Activated naive CD4-positive, alpha-beta T cell treated with anti-CD3 and anti-CD28 coated beads for 36 hours (primary cell): ENCODE measurements at regions not wholly inside any gene's neighbourhood (a gene's known extent, or its start where the extent isn't known, plus 50 kb on each side); places are given as distances from the start of the nearest gene placed in this dataset.

Experiments used
- CTCF ChIA-PET: fragments of 350-600 bp; sonication (Branson Sonifier 250); formaldehyde crosslinking; loops from one replicate; lab custom pipeline; 2021; ENCODE audit warnings: antibody characterized with exemption; lab: Charles Lee
- DNase-seq: peaks from one replicate; pipeline ENCODE4 v3.0.0-alpha.2; 2020
- H3K27ac Mint-ChIP-seq: one replicate; pipeline ENCODE4 v1.8.0; 2021; ENCODE audit warnings: mild to moderate bottlenecking, mixed read lengths
- H3K27me3 Mint-ChIP-seq: one replicate; pipeline ENCODE4 v1.8.0; 2021; ENCODE audit warnings: low read depth, mixed read lengths
- H3K36me3 Mint-ChIP-seq: one replicate; pipeline ENCODE4 v1.8.0; 2021; ENCODE audit warnings: low read depth, mixed read lengths
- H3K4me1 Mint-ChIP-seq: one replicate; pipeline ENCODE4 v1.8.0; 2021; ENCODE audit warnings: low read depth, mixed read lengths
- H3K4me3 Mint-ChIP-seq: one replicate; pipeline ENCODE4 v1.8.0; 2021; ENCODE audit warnings: mild to moderate bottlenecking, moderate library complexity, mixed read lengths
- H3K9me3 Mint-ChIP-seq: one replicate; pipeline ENCODE4 v1.8.0; 2021; ENCODE audit warnings: mixed read lengths
- intact Hi-C: fragments of 100-400 bp; cut with micrococcal nuclease; formaldehyde crosslinking; loops from one replicate; pipeline ENCODE4 v1.15.1; 2023

DNA sequence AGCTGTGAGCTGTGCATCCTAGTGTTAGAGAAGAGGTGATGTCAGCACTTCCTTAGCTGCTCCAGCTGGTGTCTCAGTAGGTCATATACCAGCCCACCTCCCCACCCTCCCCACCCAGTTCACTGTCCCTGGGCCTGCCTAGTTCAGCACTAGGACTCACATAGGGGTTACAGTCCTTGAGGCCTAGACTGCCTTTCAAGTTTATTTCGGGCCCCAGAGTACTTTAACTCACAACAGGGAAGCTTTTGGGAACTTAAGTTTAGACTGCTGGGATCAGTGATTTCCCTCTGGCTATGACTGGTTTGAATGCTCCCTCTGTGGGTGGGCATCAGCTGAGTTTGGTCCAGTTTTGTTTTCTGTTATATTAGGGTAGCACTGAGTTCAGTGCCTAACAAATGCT is 139.2 kb upstream of the MMS22L start:
- H3K4me1 Mint-ChIP-seq: no peaks in the 10 kb centered on the region
- H3K9me3 Mint-ChIP-seq: no peaks in the 10 kb centered on the region
- no peaks in the 10 kb centered on the region for H3K36me3 Mint-ChIP-seq
- no peak for DNase-seq
- H3K27me3 Mint-ChIP-seq: peaks cover 3% of the 10 kb centered on the region
- CTCF ChIA-PET: no interaction called here
- no peak overlapping the region for H3K27ac Mint-ChIP-seq
- no peak overlapping the region for H3K4me3 Mint-ChIP-seq
- intact Hi-C loops: no loop called here

DNA sequence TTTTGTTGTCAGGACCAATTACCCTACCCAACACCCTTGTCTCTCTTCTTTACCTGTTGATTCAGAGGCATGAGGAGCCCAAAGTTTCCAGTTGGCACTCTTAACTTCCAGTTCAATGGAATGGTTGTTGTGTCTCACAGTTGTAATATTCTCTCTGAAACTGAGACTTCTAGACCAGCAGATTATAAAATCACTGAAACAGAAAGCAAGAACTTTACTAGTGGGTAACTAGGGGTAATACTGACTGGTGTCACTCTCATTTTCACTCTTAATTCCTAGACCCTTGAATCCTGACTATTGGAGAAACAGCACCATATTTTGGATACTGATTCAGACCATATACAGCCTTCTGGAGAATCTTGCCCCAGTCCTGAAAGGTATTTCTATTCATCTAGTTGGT is 140.2 kb upstream of the MMS22L start:
- H3K9me3 Mint-ChIP-seq: no peaks in the 10 kb centered on the region
- no peak for DNase-seq
- intact Hi-C loops: no loop called here
- H3K4me1 Mint-ChIP-seq: no peaks in the 10 kb centered on the region
- CTCF ChIA-PET: no interaction called here
- H3K27ac Mint-ChIP-seq: no peak overlapping the region
- H3K4me3 Mint-ChIP-seq: no peak overlapping the region
- H3K27me3 Mint-ChIP-seq: peaks cover 1% of the 10 kb centered on the region
- H3K36me3 Mint-ChIP-seq: no peaks in the 10 kb centered on the region

DNA sequence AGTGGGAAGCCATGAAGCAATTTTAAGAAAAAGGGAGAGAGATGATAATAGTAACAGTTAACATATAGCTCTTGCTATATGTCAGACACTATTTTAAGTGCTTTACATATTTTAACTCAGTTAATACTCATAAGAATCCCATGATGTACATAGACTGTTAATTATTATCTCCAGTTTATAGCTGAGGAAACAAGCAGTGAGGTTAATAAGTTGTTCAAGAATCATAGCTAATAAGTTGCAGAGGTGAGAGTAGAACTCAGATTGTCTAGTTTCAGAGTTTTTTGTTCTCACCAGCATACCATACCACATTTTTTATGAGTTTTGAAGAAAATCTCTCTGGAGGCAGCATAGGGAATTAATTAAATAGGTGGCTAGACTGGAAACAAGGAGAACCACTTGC is 144.6 kb upstream of the MMS22L start:
- intact Hi-C loops: no loop called here
- H3K36me3 Mint-ChIP-seq: no peaks in the 10 kb centered on the region
- no peak overlapping the region for H3K4me3 Mint-ChIP-seq
- no peak for DNase-seq
- no peaks in the 10 kb centered on the region for H3K27me3 Mint-ChIP-seq
- CTCF ChIA-PET: no interaction called here
- H3K4me1 Mint-ChIP-seq: no peaks in the 10 kb centered on the region
- no peak overlapping the region for H3K27ac Mint-ChIP-seq
- H3K9me3 Mint-ChIP-seq: no peaks in the 10 kb centered on the region

DNA sequence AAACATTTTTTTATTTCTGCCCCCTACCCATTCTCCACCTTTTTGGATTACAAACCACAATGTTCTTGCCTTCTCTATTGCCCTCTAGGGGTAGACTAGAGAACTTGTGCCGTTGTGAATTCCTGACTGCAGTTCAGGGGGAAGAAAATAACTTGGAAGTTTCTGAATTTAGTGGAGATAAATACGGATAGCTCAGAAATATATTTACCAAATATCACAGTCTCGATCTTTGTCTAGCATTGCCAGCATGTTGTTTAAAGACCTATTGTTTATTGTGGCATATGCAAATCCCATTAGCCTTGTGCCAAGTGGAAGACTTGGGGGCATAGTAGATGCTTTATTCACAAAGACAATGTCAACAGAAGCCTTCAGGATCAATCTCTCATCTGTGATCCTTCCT is 154.1 kb upstream of the MMS22L start:
- peaks cover 10% of the 10 kb centered on the region for H3K27me3 Mint-ChIP-seq
- H3K4me3 Mint-ChIP-seq: no peak overlapping the region
- H3K9me3 Mint-ChIP-seq: no peaks in the 10 kb centered on the region
- no peaks in the 10 kb centered on the region for H3K36me3 Mint-ChIP-seq
- DNase-seq: no peak
- CTCF ChIA-PET: interaction anchor here (1.0 kb wide), 1 partner anchor 15 kb away, joined by 3 read pairs; no protein-coding TSS in a partner anchor
- intact Hi-C loops: loop anchor here (1.0 to 2.0 kb wide), 2 partner anchors 251 to 368 kb away; no protein-coding TSS in a partner anchor
- H3K27ac Mint-ChIP-seq: no peak overlapping the region
- no peaks in the 10 kb centered on the region for H3K4me1 Mint-ChIP-seq

DNA sequence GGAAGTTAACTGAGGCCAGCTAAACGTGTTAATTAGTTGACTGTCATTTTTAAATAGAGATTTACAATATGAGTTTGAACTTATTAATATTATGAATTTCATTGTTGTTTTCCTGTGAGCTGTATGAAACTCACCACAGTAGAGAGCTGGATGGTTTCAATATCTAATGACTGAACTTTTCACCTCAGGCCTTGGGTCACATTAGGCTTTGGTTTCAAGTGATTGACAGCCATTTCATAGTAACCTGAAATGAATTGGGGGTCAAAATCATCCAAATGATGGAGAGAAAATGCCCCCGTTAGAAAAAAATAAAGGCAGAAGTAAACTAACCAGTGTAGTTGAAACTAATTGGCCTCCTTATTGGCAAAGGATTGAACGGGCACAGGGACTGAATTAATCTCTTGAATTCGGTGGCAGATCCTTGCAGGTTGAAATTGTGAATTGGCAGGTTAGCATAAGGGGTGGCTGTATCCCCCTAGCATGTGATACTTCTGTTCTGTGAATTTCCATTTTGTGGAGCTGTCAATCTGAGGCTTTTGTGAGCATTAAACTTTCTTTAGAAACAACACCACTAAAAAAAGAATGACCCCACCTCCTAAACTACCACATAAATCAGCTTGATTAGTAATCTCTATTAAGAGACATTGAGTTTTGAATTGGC is 155.1 kb upstream of the MMS22L start:
- Mint-ChIP-seq H3K27me3 (peaks cover 10% of the 10 kb centered on the region), H3K36me3 (no peaks in the 10 kb centered on the region), H3K27ac (no peak overlapping the region), H3K9me3 (no peaks in the 10 kb centered on the region), H3K4me3 (no peak overlapping the region), H3K4me1 (no peaks in the 10 kb centered on the region)
- no peak for DNase-seq
- CTCF ChIA-PET: no interaction called here
- intact Hi-C loops: no loop called here

DNA sequence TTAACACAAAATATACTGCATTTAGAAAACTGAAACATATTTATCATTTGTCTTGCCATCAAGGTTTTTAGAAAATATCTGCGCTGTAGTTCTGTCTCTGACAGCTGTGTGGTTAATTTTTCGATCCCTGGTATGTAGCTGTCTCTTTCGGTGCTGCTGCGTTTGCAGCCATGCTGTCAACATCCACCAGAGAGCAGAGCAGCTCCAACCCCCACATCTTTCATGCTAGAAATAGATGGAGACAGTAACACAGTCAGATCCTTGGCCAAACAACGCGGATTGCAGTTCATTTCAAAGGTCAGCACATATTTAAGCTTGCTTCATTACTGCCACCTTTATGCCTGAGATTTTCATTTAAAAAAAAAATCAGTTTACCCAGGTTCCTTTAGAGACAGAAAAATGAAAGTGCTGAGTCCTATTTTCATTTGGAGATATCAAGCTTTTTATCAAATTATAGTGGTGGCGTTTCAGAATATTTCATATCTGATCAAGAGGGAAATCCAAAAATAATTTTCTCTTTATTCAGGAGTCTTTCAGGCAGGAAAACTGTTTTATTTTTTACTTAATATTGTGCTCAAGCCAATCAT is 157.7 kb upstream of the MMS22L start:
- no peak overlapping the region for H3K27ac Mint-ChIP-seq
- H3K4me3 Mint-ChIP-seq: no peak overlapping the region
- peaks cover 5% of the 10 kb centered on the region for H3K27me3 Mint-ChIP-seq
- CTCF ChIA-PET: interaction anchor here (0.6 kb wide), 1 partner anchor 9 kb away, joined by 5 read pairs; no protein-coding TSS in a partner anchor
- no peaks in the 10 kb centered on the region for H3K4me1 Mint-ChIP-seq
- H3K9me3 Mint-ChIP-seq: no peaks in the 10 kb centered on the region
- DNase-seq: no peak
- intact Hi-C loops: no loop called here
- H3K36me3 Mint-ChIP-seq: no peaks in the 10 kb centered on the region

DNA sequence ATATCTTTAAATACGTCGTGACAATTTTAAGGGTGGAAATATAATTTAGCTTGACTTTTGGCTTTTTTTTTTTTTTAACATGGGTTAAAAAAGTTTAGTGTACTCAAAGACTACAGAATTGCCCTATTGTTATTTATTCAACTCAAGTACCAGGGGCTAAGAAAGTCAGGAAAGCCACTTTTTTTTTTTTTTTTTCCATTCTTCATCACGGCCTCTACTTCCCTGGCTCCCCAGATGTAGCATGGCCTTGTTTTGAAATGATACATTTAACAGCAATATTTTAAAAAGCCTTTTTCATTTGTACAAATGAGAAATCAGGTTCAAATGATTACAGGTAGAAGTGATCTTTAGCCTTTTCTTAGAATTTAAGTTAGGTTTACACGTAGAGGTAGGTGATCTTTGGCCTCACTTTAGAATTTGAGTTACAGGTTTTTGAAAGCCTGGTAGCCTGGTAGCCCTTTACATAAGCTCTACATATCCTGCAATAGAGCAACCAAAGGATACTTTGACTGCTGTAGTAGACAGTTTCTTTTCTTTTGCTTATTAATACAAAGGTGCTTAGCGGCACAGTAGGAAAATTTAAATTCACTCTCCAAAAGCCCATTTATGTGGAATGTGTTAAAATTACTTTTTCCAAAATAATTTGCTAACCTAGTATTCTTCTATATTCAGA is 160.5 kb upstream of the MMS22L start:
- CTCF ChIA-PET: no interaction called here
- no peak for DNase-seq
- Mint-ChIP-seq H3K9me3 (no peaks in the 10 kb centered on the region), H3K36me3 (no peaks in the 10 kb centered on the region), H3K4me1 (no peaks in the 10 kb centered on the region), H3K27me3 (peaks cover 5% of the 10 kb centered on the region), H3K4me3 (no peak overlapping the region), H3K27ac (no peak overlapping the region)
- intact Hi-C loops: no loop called here

DNA sequence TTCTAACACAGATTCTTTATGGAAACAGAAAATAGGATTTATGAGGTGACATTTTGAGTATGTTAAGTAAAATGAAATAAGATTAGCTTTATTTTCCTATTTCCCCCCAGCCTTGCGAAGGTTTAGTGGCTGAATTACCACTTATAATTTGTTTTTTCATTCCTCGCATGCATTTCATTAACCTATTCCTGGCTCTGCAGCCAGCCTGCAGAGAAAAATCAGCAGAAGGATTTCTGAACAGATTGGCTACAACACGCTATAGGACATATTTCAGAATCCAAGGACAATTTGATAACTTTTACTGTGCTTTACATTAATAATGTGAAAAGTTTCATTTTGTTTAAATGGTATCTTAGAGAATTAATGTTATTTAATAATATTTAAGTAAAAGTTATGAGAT is 162.4 kb upstream of the MMS22L start:
- no peaks in the 10 kb centered on the region for H3K36me3 Mint-ChIP-seq
- H3K9me3 Mint-ChIP-seq: no peaks in the 10 kb centered on the region
- CTCF ChIA-PET: no interaction called here
- no peak for DNase-seq
- H3K4me3 Mint-ChIP-seq: no peak overlapping the region
- no peak overlapping the region for H3K27ac Mint-ChIP-seq
- H3K27me3 Mint-ChIP-seq: peaks cover 5% of the 10 kb centered on the region
- no peaks in the 10 kb centered on the region for H3K4me1 Mint-ChIP-seq
- intact Hi-C loops: no loop called here

DNA sequence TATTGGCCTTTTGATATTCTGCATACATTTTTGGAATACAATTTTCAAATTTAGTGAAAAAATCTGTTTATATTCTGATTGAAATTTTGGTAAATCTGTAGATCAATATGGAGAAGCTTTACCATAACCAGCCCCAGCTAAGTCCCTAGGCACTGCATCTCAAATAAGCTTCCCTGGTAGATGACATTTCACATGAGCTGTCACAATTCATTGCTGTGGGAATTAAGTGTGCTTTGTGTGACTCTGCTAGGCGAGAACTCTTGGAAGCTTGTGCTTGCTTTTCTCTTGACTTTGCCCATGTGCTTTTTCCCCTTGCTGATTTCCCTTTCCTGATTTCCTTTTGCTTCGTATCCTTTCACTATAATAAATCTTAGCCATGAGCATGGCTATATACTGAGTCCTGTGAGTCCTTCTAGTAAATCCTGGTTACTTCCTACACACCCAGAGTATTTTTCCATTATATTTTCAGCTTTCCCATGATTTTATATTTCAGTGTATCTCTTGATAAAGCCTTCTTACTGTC is 166.5 kb upstream of the MMS22L start:
- Mint-ChIP-seq H3K4me1 (no peaks in the 10 kb centered on the region), H3K4me3 (no peak overlapping the region), H3K27ac (no peak overlapping the region), H3K36me3 (no peaks in the 10 kb centered on the region), H3K27me3 (peaks cover 3% of the 10 kb centered on the region), H3K9me3 (no peaks in the 10 kb centered on the region)
- intact Hi-C loops: no loop called here
- DNase-seq: no peak
- CTCF ChIA-PET: no interaction called here

DNA sequence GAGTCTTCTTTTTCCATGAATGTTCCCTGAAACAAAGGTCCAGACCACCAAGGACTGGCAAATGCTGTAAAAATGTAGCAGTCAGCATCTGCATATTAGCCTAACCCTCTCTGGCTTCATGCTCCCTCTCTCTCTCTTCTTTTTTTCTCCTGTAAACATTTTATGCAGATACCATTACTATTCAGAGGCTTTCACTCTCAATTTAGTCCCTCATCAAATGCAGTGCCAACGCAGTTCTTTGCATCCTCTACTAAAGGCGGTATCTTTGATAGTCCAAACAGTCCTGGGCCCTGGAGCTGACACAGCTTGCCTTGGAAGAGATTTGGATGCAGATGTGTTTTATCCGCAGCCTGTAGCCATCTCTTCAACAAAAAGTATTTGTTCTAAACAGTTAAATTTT is 167.1 kb upstream of the MMS22L start:
- H3K9me3 Mint-ChIP-seq: no peaks in the 10 kb centered on the region
- no peak for DNase-seq
- intact Hi-C loops: no loop called here
- no peaks in the 10 kb centered on the region for H3K4me1 Mint-ChIP-seq
- CTCF ChIA-PET: no interaction called here
- H3K27ac Mint-ChIP-seq: no peak overlapping the region
- H3K27me3 Mint-ChIP-seq: peaks cover 3% of the 10 kb centered on the region
- H3K4me3 Mint-ChIP-seq: no peak overlapping the region
- no peaks in the 10 kb centered on the region for H3K36me3 Mint-ChIP-seq

DNA sequence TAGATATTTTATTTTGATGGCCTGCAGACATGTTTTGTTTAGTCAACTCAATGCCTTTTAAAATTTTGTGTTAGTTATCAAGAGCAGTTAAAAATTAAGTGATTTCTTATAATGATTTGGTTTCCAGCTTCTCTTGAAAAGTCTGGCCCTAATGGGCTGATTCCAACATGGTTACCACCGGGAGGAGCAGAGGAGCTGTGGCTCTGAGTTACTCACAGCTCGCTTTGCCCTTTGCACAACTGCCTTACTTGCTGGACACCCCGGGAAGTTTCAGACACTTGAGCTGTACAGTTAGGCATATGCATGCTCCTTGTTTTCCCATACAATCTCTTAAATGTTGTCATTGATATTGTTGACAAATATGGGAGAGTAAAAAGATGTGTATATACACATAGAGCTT is 173.1 kb upstream of the MMS22L start:
- no peak overlapping the region for H3K4me3 Mint-ChIP-seq
- H3K27me3 Mint-ChIP-seq: peaks cover 7% of the 10 kb centered on the region
- intact Hi-C loops: no loop called here
- CTCF ChIA-PET: interaction anchor here (0.6 kb wide), 1 partner anchor 10 kb away, joined by 5 read pairs; no protein-coding TSS in a partner anchor
- no peaks in the 10 kb centered on the region for H3K9me3 Mint-ChIP-seq
- H3K4me1 Mint-ChIP-seq: no peaks in the 10 kb centered on the region
- H3K36me3 Mint-ChIP-seq: no peaks in the 10 kb centered on the region
- H3K27ac Mint-ChIP-seq: no peak overlapping the region
- no peak for DNase-seq

DNA sequence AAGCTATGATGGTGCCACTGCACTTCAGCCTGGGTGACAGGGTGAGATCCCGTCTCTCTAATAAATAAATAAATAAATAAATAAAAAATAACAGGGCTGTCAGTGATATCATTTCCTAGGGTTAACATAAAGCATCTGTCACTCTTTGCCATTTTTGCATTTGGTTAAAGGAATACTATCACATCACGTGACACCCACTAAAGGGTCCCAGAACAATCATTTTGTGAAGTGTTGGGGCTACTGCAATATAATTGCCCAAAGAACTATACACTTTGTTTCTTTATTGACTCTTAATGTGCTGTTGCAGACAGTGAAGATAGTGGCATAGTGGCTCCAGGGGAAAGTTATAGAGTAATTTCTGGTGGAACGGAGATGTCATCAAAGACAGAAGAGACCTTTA is 176.5 kb upstream of the MMS22L start:
- intact Hi-C loops: no loop called here
- Mint-ChIP-seq H3K4me1 (no peaks in the 10 kb centered on the region), H3K9me3 (no peaks in the 10 kb centered on the region), H3K27me3 (peaks cover 7% of the 10 kb centered on the region), H3K4me3 (no peak overlapping the region), H3K27ac (no peak overlapping the region), H3K36me3 (no peaks in the 10 kb centered on the region)
- CTCF ChIA-PET: no interaction called here
- no peak for DNase-seq

DNA sequence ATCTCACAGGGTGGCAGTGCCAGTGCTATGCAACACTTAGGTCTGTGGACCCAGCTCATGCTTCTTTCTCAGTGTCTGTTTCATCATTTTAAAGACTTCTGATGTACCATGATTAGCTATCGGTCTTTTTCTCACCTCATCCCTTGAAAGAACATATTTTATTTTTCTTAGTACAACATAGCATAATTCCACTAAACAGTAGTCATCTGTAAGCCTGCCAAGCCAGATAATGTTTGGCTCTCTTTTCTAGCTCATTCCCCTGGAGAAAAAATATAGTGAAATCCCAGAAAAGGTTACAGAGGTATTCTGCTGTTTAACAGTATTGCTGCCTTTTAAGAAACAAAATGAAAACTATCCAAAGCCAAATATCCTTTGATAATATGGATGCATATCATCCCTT is 177.0 kb upstream of the MMS22L start:
- CTCF ChIA-PET: no interaction called here
- Mint-ChIP-seq H3K27ac (no peak overlapping the region), H3K9me3 (no peaks in the 10 kb centered on the region), H3K36me3 (no peaks in the 10 kb centered on the region), H3K27me3 (peaks cover 7% of the 10 kb centered on the region), H3K4me3 (no peak overlapping the region), H3K4me1 (no peaks in the 10 kb centered on the region)
- intact Hi-C loops: no loop called here
- no peak for DNase-seq
